LNCAP (cell line): ENCODE measurements at regions not wholly inside any gene's neighbourhood (a gene's known extent, or its start where the extent isn't known, plus 50 kb on each side); places are given as distances from the start of the nearest gene placed in this dataset.

Experiments used
- TF ChIP-seq, protein P1 (sequence below): fragments of 450-650 bp; IDR thresholded peaks from 2 replicates; pipeline ENCODE4 v1.5.1; 2017; ENCODE audit warnings: mild to moderate bottlenecking

DNA sequence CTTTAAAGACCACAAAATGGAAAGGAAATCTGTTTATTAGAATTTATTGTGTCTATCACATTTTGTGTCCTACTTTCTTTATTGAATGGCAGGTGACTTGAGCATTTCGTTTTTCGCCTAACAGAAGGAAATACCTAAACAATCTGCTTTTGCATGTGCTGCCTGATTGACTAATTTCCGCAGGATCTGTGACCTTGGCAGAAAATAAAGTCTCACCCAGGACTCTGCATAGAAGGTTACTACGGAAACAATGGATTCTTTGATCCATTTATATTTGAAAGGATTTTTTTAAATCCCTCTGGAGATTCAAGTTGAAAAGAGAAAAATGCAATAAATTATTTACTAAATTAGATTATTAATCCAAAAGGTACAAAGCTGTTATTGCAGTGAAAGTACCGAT lies 61.0 kb upstream of the CAST start:
- TF ChIP-seq, protein P1, sequence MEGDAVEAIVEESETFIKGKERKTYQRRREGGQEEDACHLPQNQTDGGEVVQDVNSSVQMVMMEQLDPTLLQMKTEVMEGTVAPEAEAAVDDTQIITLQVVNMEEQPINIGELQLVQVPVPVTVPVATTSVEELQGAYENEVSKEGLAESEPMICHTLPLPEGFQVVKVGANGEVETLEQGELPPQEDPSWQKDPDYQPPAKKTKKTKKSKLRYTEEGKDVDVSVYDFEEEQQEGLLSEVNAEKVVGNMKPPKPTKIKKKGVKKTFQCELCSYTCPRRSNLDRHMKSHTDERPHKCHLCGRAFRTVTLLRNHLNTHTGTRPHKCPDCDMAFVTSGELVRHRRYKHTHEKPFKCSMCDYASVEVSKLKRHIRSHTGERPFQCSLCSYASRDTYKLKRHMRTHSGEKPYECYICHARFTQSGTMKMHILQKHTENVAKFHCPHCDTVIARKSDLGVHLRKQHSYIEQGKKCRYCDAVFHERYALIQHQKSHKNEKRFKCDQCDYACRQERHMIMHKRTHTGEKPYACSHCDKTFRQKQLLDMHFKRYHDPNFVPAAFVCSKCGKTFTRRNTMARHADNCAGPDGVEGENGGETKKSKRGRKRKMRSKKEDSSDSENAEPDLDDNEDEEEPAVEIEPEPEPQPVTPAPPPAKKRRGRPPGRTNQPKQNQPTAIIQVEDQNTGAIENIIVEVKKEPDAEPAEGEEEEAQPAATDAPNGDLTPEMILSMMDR = no peak

- TF ChIP-seq, protein P1 = peak; percentile 76
Observed at GRCh38 chr5:96601715-96602244, 60.4 kb upstream of the CAST start.

DNA sequence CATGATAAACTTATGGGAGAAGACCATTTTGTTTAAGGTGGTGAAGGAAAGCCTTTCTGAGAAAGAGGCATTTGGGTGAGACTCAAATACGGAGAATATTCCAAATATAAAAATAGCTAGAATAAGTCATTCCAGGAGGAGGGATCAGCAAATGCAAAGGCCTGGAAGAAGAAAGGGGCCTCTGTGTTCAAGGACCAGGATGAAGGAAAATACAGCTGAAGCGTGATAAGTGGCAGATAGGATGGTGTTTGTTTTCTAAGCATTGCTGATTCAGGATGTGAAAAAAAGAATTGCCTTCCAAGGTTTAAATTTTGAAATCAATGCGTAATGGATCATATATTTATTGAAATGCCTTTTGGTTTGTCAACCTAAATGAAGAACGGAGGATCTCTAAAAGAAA lies 59.4 kb upstream of the CAST start:
- TF ChIP-seq, protein P1 = no peak

- TF ChIP-seq, protein P1 = no peak
Observed at GRCh38 chr5:96605144-96605837, 56.9 kb upstream of the CAST start.

DNA sequence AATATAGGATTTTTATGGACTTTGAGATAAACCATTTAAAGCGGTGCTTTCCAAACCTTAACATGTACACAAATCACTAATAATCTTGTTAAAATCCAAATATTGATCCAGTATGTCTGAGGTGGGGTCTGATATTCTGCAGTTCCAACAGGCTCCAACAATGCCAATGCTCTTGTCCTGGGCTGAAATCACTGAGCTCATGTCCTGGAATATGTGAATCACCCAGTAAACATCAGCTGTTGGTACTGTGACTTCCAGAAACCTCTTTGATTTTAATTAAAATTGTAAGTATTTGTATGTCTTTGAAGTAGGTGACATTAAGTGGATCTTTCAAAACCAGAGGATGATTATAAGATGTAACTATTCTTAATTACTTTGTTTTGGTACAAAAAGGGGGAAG lies 52.8 kb upstream of the CAST start:
- TF ChIP-seq, protein P1 = no peak

GRCh38 chr5:96610747-96611146 lies 51.4 kb upstream of the CAST start:
- TF ChIP-seq, protein P1 = no peak

DNA sequence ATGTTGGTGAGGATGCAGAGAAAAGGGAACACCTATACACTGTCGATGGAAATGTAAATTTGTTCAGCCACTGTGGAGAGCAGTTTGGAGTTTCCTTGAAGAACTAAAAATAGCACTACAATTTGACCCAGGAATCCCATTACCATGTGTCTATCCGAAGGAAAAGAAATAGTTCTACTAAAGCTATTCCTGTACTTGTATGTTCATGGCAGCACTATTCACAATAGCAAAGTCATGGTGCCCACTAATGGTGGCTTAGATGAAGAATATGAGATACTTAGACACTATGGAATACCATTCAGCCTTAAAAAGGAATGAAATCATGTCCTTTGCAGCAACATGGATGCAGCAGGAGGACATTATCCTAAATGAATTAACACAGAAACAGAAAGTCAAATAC lies 50.2 kb upstream of the CAST start:
- TF ChIP-seq, protein P1 = no peak
